ENCODE measurements at regions not wholly inside any gene's neighbourhood (a gene's known extent, or its start where the extent isn't known, plus 50 kb on each side); places are given as distances from the start of the nearest gene placed in this dataset.

DNA sequence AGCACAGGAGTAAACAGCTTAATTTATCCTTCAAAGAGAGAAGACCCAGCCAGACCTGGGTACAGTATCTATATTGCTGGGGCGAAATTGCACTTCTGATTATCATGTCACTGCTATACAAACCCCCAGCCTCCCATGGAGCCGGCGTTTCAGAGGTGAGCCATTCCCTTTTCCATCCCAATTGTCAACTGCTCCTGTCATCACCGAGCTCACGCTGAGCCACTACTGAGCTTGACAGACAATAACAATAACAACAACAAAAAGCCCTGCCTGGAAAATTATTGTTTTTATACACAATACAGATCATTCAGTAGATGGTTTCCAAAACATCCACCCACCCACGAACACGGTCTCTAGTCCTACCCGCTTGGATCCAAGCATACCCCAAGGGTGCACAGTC, 129.0 kb upstream of the JARID2 start:
- DNase-seq: no peak
- 84 to 85% methylated on average over 8 of the region's 8 CpGs for WGBS, 2 donors
- no peaks in the 10 kb centered on the region for H3K36me3 ChIP-seq
- H3K27ac ChIP-seq: no peak overlapping the region
- no peaks in the 10 kb centered on the region for H3K9me3 ChIP-seq
- no peak for ATAC-seq (ENCODE audit: low FRiP score in 2 of 2)
- no peaks in the 10 kb centered on the region for H3K27me3 ChIP-seq
- no peak overlapping the region for H3K4me3 ChIP-seq
- H3K4me1 ChIP-seq: no peaks in the 10 kb centered on the region
- no peak for TF ChIP-seq CTCF (IDR thresholded peaks at IDR 0.05)
- TF ChIP-seq POLR2A (IDR thresholded peaks at IDR 0.05): no peak
- TF ChIP-seq EP300 (IDR thresholded peaks at IDR 0.05): no peak
- TF ChIP-seq POLR2AphosphoS5 (IDR thresholded peaks at IDR 0.05): no peak

DNA sequence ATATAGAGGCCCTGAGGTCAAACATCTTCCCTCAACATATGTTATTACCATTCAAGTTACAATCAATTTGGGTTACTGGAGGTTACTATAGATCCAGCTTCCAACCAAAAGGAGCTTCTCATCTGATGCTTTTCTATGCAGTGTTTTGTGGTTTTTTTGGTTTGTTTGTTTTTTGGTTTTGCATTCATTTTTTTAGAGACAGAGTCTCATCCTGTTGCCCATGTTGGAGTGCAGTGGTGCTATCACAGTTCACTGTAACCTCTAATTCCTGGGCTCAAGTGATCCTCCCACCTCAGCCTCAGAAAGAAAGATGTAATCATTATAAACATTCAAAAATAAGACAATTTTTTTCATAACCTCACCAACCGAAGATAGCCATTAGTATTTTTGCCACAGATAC, 124.4 kb upstream of the JARID2 start:
- Histone ChIP-seq H3K27ac (no peak overlapping the region), H3K4me3 (no peak overlapping the region), H3K9me3 (no peaks in the 10 kb centered on the region), H3K36me3 (no peaks in the 10 kb centered on the region), H3K4me1 (no peaks in the 10 kb centered on the region), H3K27me3 (no peaks in the 10 kb centered on the region)
- TF ChIP-seq EP300 (IDR thresholded peaks at IDR 0.05) (no peak), POLR2AphosphoS5 (IDR thresholded peaks at IDR 0.05) (no peak), POLR2A (IDR thresholded peaks at IDR 0.05) (no peak), CTCF (IDR thresholded peaks at IDR 0.05) (no peak)
- ATAC-seq (ENCODE audit: low FRiP score in 2 of 2): no peak
- no peak for DNase-seq
- 97 to 100% methylated on average over 1 of the region's 1 CpG for WGBS, 2 donors

DNA sequence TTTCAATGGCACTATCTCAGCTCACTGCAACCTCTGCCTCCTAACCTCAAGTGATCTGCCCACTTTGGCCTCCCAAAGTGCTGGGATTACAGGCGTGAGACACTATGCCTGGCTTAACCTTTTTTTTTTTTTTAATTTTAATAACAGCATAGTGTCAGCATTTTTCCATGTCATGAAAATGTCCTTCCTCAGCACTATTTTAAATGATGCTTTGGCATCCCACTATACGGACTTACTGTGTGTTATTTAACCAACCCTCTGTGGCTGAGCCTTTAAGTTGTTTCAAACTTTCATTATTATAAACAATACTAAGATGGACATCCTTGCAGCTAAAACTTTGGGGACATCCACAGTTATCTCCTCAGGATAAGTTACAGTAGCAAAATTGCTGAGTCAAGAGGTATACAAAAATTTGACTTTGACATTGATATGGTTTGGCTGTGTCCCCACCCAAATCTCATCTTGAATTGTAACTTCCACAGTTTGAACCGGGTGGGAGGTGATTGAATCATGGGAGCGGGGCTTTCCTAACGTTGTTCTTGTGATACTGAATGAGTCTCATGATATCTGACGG, 123.8 kb upstream of the JARID2 start:
- Histone ChIP-seq H3K27ac (no peak overlapping the region), H3K4me1 (no peaks in the 10 kb centered on the region), H3K4me3 (no peak overlapping the region), H3K36me3 (no peaks in the 10 kb centered on the region), H3K27me3 (no peaks in the 10 kb centered on the region), H3K9me3 (no peaks in the 10 kb centered on the region)
- ATAC-seq (ENCODE audit: low FRiP score in 2 of 2): no peak
- 89 to 93% methylated on average over 6 of the region's 6 CpGs for WGBS, 2 donors
- no peak for DNase-seq
- TF ChIP-seq POLR2A (IDR thresholded peaks at IDR 0.05): no peak
- TF ChIP-seq EP300 (IDR thresholded peaks at IDR 0.05): no peak
- TF ChIP-seq POLR2AphosphoS5 (IDR thresholded peaks at IDR 0.05): no peak
- TF ChIP-seq CTCF (IDR thresholded peaks at IDR 0.05): no peak

DNA sequence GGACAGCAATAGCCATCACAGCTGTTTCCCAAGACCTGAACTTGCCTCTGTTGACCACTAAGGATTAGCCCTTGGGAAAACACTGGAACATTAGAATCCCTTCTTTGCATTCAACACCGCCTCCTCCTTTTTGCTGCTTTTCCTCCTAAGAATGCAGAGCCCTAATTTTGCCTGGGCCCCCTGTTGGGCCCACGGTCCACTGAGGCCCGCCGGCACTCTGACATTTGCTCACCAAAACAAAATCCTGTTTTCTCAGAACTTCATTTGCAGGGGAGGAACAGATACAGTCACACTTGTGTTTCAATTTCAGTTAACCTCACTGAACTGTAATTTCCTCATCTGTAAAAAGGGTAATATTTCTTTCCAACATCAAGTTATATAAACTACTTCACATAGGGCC, 116.0 kb upstream of the JARID2 start:
- ATAC-seq (ENCODE audit: low FRiP score in 2 of 2): no peak
- Histone ChIP-seq H3K9me3 (no peaks in the 10 kb centered on the region), H3K36me3 (no peaks in the 10 kb centered on the region), H3K4me1 (peaks cover 0 to 4% (median 0%) of the 10 kb centered on the region in 4 donors), H3K4me3 (no peak overlapping the region), H3K27ac (no peak overlapping the region), H3K27me3 (no peaks in the 10 kb centered on the region)
- DNase-seq: peak in 1 of 2 donors; percentile 22
- WGBS, 2 donors: 64 to 74% methylated on average over 4 of the region's 4 CpGs
- no peak for TF ChIP-seq POLR2AphosphoS5 (IDR thresholded peaks at IDR 0.05)
- TF ChIP-seq POLR2A (IDR thresholded peaks at IDR 0.05): no peak

DNA sequence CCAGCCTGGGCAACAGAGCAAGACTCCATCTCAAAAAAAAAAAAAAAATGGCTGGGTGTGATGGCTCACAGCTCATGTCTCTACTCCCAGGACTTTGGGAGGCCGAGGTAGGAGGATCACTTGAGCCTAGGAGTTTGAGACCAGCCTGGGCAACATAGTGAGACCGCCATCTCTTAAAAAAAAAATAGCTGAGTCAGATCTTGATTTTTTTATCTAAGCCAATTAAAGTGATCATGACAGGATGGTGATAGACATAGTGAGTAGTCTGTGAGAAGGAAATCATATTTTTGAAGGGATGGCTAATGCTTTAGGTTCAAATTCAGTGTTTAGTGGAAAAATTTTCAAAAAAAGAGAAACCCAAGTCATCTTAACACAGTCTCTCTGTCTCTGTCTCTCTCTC, 114.6 kb upstream of the JARID2 start:
- H3K4me3 ChIP-seq: no peak overlapping the region
- DNase-seq: no peak
- no peak for ATAC-seq (ENCODE audit: low FRiP score in 2 of 2)
- H3K27me3 ChIP-seq: no peaks in the 10 kb centered on the region
- WGBS, 2 donors: 92 to 97% methylated on average over 2 of the region's 2 CpGs
- H3K4me1 ChIP-seq: peaks cover 0 to 4% (median 0%) of the 10 kb centered on the region in 4 donors
- H3K9me3 ChIP-seq: no peaks in the 10 kb centered on the region
- TF ChIP-seq CTCF (IDR thresholded peaks at IDR 0.05) (no peak), EP300 (IDR thresholded peaks at IDR 0.05) (no peak), POLR2AphosphoS5 (IDR thresholded peaks at IDR 0.05) (no peak), POLR2A (IDR thresholded peaks at IDR 0.05) (no peak)
- no peaks in the 10 kb centered on the region for H3K36me3 ChIP-seq
- no peak overlapping the region for H3K27ac ChIP-seq

Measured in upper lobe of left lung (tissue), 6 donors.